ENCODE measurements at regions not wholly inside any gene's neighbourhood (a gene's known extent, or its start where the extent isn't known, plus 50 kb on each side); places are given as distances from the start of the nearest gene placed in this dataset.
A peak's percentile ranks its signal among the peaks of the same experiment; 100 is the strongest.

DNA sequence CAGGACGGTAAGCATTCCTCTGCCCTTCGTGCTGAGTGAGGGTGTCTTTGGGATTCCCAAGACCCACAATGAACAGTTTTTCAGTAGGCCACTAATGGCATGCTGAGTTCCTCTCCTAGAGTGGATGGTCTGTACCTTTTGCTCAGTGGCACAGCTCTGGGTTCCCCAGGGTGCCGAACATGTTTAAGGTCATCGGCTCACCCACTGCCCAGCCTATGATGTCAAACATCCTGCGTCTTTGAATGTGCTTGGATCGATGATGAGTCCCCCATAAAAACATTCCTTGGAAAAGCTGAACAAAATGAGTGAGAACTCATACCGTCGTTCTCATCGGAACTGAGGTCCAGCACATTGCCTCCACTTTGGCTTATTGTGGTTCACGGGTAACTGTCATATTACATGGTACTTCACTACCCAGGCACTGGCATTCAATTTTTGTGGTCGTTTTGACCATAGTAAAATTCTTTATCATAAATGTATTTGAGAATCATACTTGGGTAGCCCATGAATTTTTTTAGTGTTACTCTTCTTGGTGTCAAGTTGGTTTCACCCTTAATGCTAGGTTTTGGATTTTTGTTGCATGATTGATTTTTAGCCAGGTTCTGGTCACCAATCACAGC is 118.2 kb downstream of the SNRPN start:
- no peak overlapping the region for H3K27ac ChIP-seq
- TF ChIP-seq, protein P1, sequence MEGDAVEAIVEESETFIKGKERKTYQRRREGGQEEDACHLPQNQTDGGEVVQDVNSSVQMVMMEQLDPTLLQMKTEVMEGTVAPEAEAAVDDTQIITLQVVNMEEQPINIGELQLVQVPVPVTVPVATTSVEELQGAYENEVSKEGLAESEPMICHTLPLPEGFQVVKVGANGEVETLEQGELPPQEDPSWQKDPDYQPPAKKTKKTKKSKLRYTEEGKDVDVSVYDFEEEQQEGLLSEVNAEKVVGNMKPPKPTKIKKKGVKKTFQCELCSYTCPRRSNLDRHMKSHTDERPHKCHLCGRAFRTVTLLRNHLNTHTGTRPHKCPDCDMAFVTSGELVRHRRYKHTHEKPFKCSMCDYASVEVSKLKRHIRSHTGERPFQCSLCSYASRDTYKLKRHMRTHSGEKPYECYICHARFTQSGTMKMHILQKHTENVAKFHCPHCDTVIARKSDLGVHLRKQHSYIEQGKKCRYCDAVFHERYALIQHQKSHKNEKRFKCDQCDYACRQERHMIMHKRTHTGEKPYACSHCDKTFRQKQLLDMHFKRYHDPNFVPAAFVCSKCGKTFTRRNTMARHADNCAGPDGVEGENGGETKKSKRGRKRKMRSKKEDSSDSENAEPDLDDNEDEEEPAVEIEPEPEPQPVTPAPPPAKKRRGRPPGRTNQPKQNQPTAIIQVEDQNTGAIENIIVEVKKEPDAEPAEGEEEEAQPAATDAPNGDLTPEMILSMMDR (IDR thresholded peaks at IDR 0.05), result no peak
- no peak for TF ChIP-seq POLR2A (IDR thresholded peaks at IDR 0.05)
- H3K27me3 ChIP-seq, result no peaks in the 10 kb centered on the region
- H3K36me3 ChIP-seq, result peaks cover 0 to 56% (median 19%) of the 10 kb centered on the region in 4 donors
- ATAC-seq (no peak), DNase-seq (peak in 1 of 3 donors; percentile 7)
- intact Hi-C loops (cut with DNase I), result no loop called here
- H3K4me1 ChIP-seq, result no peaks in the 10 kb centered on the region
- WGBS (ENCODE audit: insufficient coverage, low coverage, low lambda C conversion rate, missing lambda C conversion rate), result 79% methylated on average over 8 of the region's 11 CpGs
- H3K4me3 ChIP-seq, result no peak overlapping the region
- H3K9me3 ChIP-seq, result peaks cover 0 to 67% (median 24%) of the 10 kb centered on the region in 4 donors

DNA sequence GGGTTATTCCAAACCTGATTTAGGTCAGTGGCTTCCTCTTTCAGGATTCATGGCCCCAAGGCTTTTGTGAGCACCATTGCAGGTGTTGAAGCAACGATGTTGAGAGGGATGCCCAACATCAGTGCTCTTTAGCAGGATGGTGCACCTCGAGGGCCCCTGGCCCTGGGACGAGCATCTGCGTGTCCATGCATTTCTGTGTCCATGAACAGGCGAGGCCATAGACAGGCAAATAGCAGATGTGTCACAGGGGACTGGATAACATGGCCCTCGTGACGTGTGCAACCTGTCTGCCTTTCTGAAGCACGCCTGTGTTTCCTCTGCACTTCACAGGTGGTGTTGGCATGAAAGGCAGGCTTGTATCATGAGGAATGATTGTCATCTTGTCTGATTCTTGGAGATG is 132.3 kb downstream of the SNRPN start:
- Histone ChIP-seq H3K4me3 (no peak overlapping the region), H3K4me1 (no peaks in the 10 kb centered on the region), H3K27ac (no peak overlapping the region), H3K36me3 (peaks cover 0 to 30% (median 5%) of the 10 kb centered on the region in 4 donors), H3K27me3 (no peaks in the 10 kb centered on the region), H3K9me3 (peaks cover 0 to 9% (median 0%) of the 10 kb centered on the region in 4 donors)
- intact Hi-C loops (cut with DNase I), result no loop called here
- no peak for TF ChIP-seq POLR2A (IDR thresholded peaks at IDR 0.05)
- TF ChIP-seq, protein P1 (IDR thresholded peaks at IDR 0.05), result no peak
- WGBS (ENCODE audit: insufficient coverage, low coverage, low lambda C conversion rate, missing lambda C conversion rate), result 68% methylated on average over 4 of the region's 8 CpGs
- ATAC-seq (no peak), DNase-seq (peak in 2 of 3 donors; percentile 23 to 28)

DNA sequence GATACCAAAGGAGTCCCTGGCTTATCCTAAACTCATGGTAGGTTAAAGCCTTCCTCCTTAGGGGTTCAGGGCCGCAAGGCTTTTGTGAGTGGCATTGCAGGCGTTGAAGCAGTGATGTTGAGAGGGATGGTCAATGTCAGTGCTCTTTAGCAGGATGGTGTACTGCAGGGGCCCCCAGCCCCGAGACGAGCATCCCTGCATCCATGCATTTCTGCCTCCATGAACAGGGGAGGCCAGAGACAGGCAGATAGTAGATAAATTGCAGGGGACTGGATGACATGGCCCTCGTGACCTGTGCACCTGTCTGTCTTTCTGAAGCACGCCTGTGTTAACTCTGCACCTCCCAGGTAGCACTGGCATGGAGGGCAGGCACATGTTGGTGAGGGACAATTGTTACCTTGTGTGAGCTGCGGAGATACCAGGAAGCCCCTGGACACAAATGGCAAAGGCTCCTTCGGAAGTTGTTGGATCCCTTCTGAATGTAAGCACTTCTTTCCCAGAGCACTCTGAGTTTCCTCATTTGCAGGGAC is 133.5 kb downstream of the SNRPN start:
- Histone ChIP-seq H3K9me3 (peaks cover 0 to 9% (median 0%) of the 10 kb centered on the region in 4 donors), H3K27ac (no peak overlapping the region), H3K4me3 (no peak overlapping the region), H3K27me3 (no peaks in the 10 kb centered on the region), H3K4me1 (no peaks in the 10 kb centered on the region), H3K36me3 (peaks cover 0 to 25% (median 5%) of the 10 kb centered on the region in 4 donors)
- DNase-seq (peak in 2 of 3 donors; percentile 14 to 15), ATAC-seq (no peak)
- WGBS (ENCODE audit: insufficient coverage, low coverage, low lambda C conversion rate, missing lambda C conversion rate), result 79% methylated on average over 4 of the region's 8 CpGs
- TF ChIP-seq POLR2A (IDR thresholded peaks at IDR 0.05), result no peak
- TF ChIP-seq, protein P1 (IDR thresholded peaks at IDR 0.05), result no peak
- intact Hi-C loops (cut with DNase I), result no loop called here

DNA sequence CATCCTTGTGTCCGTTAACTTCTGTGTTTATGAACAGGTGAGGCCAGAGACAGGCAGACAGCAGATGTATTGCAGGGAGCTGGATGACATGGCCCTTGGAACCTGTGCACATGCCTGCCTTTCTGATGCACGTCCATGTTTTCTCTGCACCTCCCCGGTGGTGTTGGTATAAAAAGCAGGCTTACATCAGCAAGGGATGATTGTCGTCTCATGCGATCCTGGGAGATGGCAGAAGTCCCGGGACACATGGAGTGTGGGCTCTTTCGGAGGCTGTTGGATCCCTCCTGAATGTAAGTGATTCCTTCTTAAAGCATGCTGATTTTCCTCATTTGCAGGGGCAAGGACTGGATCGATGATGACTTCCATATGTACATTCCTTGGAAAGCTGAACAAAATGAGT is 134.8 kb downstream of the SNRPN start:
- intact Hi-C loops (cut with DNase I), result no loop called here
- WGBS (ENCODE audit: insufficient coverage, low coverage, low lambda C conversion rate, missing lambda C conversion rate), result 80% methylated on average over 6 of the region's 8 CpGs
- H3K4me1 ChIP-seq, result no peaks in the 10 kb centered on the region
- TF ChIP-seq, protein P1 (IDR thresholded peaks at IDR 0.05), result no peak
- no peak for TF ChIP-seq POLR2A (IDR thresholded peaks at IDR 0.05)
- peak in 1 of 3 donors; percentile 4 for DNase-seq
- no peak overlapping the region for H3K4me3 ChIP-seq
- peaks cover 0 to 30% (median 7%) of the 10 kb centered on the region in 4 donors for H3K36me3 ChIP-seq
- H3K27ac ChIP-seq, result no peak overlapping the region
- no peak for ATAC-seq
- peaks cover 0 to 9% (median 0%) of the 10 kb centered on the region in 4 donors for H3K9me3 ChIP-seq
- H3K27me3 ChIP-seq, result no peaks in the 10 kb centered on the region

All from right lobe of liver (tissue), 6 donors.